Activated CD8-positive, alpha-beta memory T cell treated with anti-CD3 and anti-CD28 coated beads for 48 hours (primary cell): ENCODE measurements at regions not wholly inside any gene's neighbourhood (a gene's known extent, or its start where the extent isn't known, plus 50 kb on each side); places are given as distances from the start of the nearest gene placed in this dataset.

Experiments used
- DNase-seq, 3 experiments: peaks; one replicate each; pipeline ENCODE4 v3.0.0-alpha.2; 2020; ENCODE audit warnings: low read depth in 2 of 3, low spot score in 2 of 3

GRCh38 chr18:72368308-72368707, 175.8 kb downstream of the CBLN2 start:
- no peak for DNase-seq

- no peak for DNase-seq
Measured at GRCh38 chr18:72360634-72361033, 183.5 kb downstream of the CBLN2 start.

GRCh38 chr18:72342933-72343332, 201.2 kb downstream of the CBLN2 start:
- no peak for DNase-seq

GRCh38 chr18:72339976-72340375, 204.2 kb downstream of the CBLN2 start:
- DNase-seq, result no peak

GRCh38 chr18:72336786-72337185, 207.4 kb downstream of the CBLN2 start:
- DNase-seq, result no peak

- DNase-seq, result no peak
Measured at GRCh38 chr18:72329533-72329932, 214.6 kb downstream of the CBLN2 start.

GRCh38 chr18:72325307-72325706, 218.8 kb downstream of the CBLN2 start:
- no peak for DNase-seq

GRCh38 chr18:72324677-72325076, 219.5 kb downstream of the CBLN2 start:
- no peak for DNase-seq

- DNase-seq, result no peak
Measured at GRCh38 chr18:72316497-72316896, 227.6 kb downstream of the CBLN2 start.

- no peak for DNase-seq
Measured at GRCh38 chr18:72283148-72283925, 260.8 kb downstream of the CBLN2 start.

GRCh38 chr18:72273025-72273424, 271.1 kb downstream of the CBLN2 start:
- no peak for DNase-seq

- no peak for DNase-seq
Measured at GRCh38 chr18:72261590-72261989, 282.6 kb downstream of the CBLN2 start.

GRCh38 chr18:72246076-72246475, 298.1 kb downstream of the CBLN2 start:
- no peak for DNase-seq

GRCh38 chr18:72235422-72235821, 308.7 kb downstream of the CBLN2 start:
- no peak for DNase-seq

GRCh38 chr18:72233106-72233505, 311.0 kb downstream of the CBLN2 start:
- DNase-seq, result no peak

GRCh38 chr18:72232644-72233043, 311.5 kb downstream of the CBLN2 start:
- DNase-seq, result no peak

GRCh38 chr18:72225958-72226357, 318.2 kb downstream of the CBLN2 start:
- DNase-seq, result no peak

- no peak for DNase-seq
Measured at GRCh38 chr18:72223733-72224132, 320.4 kb downstream of the CBLN2 start.

- no peak for DNase-seq
Measured at GRCh38 chr18:72208920-72209676, 335.0 kb downstream of the CBLN2 start.

GRCh38 chr18:72207280-72207679, 336.9 kb downstream of the CBLN2 start:
- DNase-seq, result no peak

- DNase-seq, result no peak
Measured at GRCh38 chr18:72206814-72207213, 337.3 kb downstream of the CBLN2 start.

GRCh38 chr18:72201032-72201431, 343.1 kb downstream of the CBLN2 start:
- no peak for DNase-seq

- no peak for DNase-seq
Measured at GRCh38 chr18:72197591-72197990, 346.6 kb downstream of the CBLN2 start.
